Activated CD4-positive, alpha-beta T cell treated with anti-CD3 and anti-CD28 coated beads, Interleukin-2, amount 50 U/mL, for 1 hour (primary cell): ENCODE measurements at regions not wholly inside any gene's neighbourhood (a gene's known extent, or its start where the extent isn't known, plus 50 kb on each side); places are given as distances from the start of the nearest gene placed in this dataset.

Experiments used
- DNase-seq: peaks from one replicate; pipeline ENCODE4 v3.0.0-alpha.2; 2020

- DNase-seq: no peak
These were observed 114.3 kb upstream of the DAP start for GRCh38 chr5:10875201-10875768.

- DNase-seq: no peak
These were observed 113.5 kb upstream of the DAP start for GRCh38 chr5:10874541-10874940.

DNA sequence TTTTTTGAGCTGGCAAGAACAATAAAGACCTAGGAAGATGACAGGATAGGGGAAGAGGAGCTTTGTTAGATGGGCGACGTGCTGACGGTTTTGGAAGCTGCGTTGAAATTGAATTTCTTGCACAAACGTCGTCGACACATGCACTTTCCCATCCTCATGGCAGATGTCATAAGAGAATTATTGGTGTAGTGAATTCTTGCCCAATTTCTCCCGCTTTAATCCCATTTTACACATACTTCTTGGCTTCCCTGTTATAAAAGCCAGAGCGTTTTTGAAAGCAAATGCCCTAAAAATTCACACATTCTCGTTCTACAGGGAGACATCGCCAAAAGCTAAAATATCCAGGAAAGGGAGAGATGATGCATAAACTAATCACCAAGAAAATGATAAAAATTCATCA lies 109.8 kb upstream of the DAP start:
- no peak for DNase-seq

- no peak for DNase-seq
These were observed 107.9 kb upstream of the DAP start for GRCh38 chr5:10868956-10869355.

DNA sequence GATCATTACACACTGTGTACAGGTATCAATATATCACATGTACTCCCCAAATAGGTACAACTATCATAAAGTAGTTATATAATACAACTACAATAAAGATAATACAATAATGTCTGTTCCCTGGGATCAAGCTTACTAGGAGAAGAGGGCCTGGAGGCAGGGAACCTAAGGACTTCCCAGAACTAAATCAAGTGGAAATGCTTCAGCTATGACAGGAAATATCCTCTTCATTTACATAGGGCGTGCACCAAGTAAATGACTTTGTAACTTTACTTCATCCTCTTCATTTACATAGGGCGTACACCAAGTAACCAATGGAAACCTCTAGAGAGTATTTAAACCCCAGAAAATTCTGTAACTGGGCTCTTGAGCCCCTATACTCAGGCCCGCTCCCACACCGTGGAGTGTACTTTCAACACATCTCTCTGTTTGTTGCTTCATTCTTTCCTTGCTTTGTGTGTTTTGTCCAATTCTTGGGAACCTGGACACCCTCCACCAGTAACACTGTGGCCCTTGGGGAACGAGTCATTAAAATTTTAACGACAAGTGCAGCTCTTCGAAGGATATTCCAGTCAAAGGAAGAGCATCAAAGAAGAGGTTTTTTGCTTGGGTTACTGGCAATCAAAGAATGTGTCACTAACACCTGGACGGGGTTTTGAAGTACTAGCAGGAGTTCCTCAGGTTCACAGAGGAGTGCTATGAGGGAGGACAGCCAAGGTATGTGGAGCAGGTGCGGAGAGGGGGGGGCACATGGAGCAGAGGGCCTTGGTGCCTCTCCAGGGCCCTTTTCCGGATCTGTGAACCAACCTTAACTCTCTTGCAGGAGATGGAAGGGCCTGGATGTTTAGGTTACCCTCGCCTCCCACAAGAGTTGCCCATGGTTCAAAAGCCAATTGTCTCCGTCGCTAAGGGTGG lies 106.6 kb upstream of the DAP start:
- no peak for DNase-seq

GRCh38 chr5:10866913-10867312 lies 105.9 kb upstream of the DAP start:
- DNase-seq: no peak

GRCh38 chr5:10863763-10864383 lies 102.8 kb upstream of the DAP start:
- peak; percentile 46 for DNase-seq

DNA sequence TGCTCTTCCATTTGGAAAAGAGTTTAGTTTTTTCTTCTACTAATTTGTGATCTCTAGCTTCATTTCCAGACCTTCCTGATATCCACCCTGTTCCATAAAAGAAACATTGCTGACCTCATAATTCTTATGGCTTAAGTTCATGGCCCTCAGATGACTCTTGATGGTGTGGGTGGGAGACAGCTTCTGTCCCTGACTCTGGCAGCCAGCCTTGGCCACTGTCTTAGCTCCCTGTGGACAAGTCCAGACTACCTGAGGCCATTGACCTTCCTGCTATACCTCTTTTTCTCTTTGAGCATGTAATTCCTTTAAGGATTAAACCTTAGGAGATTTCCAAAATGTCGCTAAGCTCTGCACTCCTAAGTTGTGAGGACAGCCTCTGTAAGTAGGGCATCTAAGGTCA lies 101.1 kb upstream of the DAP start:
- DNase-seq: no peak

GRCh38 chr5:10861423-10861790 lies 100.4 kb upstream of the DAP start:
- no peak for DNase-seq

- DNase-seq: no peak
These were observed 99.8 kb upstream of the DAP start for GRCh38 chr5:10860645-10861422.

DNA sequence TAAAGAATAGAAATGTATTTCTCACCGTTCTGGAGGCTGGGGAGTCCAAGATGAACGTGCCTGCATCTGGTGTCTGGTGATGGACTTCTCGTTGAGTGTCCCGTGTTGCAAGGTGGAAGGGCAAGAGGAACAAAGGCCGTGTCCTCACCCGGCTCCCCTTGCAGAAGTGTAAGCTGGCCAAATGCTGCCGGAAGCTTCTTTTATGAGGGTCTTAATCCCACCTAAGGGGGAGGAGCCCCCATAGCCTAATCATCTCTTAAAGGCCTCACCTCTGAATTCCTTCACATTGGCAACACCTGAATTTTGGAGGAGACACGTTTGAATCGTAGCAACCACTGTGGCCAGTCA lies 99.1 kb upstream of the DAP start:
- DNase-seq: no peak

DNA sequence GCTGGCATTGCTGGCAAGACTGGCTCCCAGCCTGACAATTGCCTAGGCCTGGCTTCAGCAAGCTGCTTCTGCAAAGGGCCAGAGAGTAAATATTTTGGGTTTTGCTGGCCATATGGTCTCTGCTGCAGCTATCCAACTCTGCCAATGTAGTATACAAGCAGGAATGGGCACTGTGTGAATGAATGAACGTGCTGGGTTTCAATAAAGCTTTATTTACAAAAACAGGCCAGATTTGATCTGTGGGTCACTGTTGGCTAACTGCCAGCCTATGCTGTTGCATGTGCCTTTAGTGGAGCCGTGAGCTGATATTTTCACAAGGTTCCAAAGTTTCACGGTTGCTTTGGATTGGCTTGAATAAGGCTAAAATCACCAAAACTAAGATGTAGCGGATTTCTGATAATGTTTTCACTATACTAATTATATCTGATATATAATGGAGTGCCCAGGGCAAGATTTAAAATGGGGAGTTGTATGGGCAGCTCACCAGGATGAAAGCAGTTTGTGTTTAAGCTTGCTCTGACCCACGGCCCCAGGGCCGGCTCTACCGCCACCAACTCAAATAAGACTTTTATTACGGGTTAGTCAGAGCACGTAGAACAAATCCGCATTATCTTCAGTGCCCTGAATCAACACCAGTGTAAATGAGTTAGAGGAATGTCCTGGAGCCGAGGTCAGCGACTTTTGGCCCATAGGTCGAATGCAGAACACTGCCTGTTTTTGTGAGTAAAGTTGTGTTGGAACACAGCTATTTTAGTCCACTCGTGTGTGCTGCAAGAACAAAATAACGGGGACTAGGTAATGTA lies 98.6 kb upstream of the DAP start:
- no peak for DNase-seq

- no peak for DNase-seq
These were observed 97.9 kb upstream of the DAP start for GRCh38 chr5:10858945-10859344.

DNA sequence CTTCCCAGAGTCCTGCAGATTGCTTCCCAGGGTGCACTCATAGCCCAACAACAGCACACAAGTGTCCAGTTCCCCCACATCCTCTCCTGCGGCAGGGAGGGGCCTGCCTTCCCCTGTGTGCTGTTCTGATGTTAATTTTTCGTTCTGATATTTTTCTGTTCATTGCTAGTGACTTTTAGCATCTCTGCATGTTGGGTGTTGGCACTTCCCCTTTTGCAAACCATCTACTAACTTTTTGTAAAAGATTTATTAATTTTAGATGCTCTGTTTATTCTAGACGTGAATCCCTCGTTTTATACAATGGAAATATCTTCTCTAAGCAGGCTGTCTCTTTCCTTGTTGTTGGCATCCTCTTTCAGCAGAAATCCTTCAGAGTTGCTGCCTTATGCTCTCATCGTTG lies 97.3 kb upstream of the DAP start:
- DNase-seq: no peak

- DNase-seq: no peak
These were observed 96.3 kb upstream of the DAP start for GRCh38 chr5:10857338-10857733.

- DNase-seq: peak; percentile 12
These were observed 95.8 kb upstream of the DAP start for GRCh38 chr5:10856683-10857337.

- DNase-seq: no peak
These were observed 95.0 kb upstream of the DAP start for GRCh38 chr5:10856071-10856470.

DNA sequence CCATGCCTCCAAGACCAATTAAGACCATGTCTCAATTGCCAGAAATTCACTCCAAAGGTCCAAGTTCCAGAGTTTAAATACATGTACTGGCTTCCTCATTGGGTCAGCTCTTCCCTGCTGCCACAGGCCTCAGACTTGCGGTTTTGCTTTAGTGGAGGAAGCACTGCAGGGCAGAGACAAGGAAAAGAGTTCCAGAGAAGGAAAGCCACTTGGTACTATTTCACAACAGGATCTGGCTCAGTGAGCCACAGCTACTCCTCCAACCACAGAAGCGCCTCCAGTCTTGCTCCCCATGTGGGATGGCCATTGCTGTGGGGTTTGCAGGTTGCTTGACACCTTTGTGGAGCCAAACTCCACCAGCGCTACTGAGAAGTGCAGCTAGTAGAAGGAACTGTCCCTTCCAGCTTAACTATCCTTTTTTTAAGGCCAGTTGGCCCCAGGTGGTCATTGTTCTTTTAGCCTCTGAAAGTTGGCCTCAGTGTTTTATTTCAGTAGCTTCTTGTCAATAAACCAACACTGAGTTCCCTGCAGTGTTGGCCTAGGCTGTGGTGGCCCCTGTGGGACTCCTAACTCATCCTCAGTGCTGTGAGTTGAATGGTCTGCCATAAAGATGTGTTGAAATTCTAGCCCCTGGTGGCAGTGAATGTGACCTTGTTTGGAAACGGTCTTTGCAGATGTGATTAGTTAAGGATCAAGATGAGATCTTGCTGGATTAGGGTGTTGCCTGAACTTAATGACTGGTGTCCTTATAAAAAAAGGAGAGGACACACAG lies 93.7 kb upstream of the DAP start:
- no peak for DNase-seq

- no peak for DNase-seq
These were observed 92.1 kb upstream of the DAP start for GRCh38 chr5:10853154-10853553.

DNA sequence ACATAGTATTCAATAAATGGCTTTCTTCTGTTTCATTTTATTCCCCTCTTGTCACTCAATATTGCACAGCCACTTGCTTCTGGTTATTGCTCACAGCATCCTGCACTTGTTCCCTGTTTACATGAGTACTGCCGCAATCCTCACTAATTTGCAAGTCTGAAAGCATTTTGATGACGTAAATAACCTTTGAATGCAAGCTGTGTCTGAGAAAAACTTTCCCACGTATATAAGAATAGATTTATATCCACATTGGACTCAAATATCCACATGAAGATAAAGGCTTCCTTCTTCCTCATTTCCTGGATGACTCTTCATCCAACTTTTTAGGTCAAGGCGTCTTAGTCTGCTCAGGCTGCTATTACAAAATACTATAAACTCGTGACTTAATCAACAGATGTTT lies 88.2 kb upstream of the DAP start:
- DNase-seq: no peak

DNA sequence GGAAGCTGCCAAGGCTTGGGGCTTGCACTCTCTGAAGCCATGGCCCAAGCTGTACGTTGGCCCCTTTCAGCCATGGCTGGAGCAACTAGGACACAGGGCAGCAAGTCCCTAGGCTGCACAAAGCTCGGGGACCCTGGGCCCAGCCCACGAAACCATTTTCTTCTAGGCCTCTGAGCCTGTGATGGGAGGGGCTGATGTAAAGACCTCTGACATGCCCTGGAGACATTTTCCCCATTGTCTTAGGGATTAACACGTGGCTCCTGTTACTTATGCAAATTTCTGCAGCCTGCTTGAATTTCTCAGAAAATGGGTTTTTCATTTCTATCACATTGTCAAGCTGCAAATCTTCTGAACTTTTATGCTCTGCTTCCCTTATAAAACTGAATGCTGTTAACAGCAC lies 83.0 kb upstream of the DAP start:
- DNase-seq: no peak
